Dermis microvascular lymphatic vessel endothelial cell (primary cell): ENCODE measurements at regions not wholly inside any gene's neighbourhood (a gene's known extent, or its start where the extent isn't known, plus 50 kb on each side); places are given as distances from the start of the nearest gene placed in this dataset.

Experiments
- DNase-seq, 2 donors: peaks; one replicate each; pipeline versions ENCODE4 v3.0.0 to v3.0.0-alpha.2; 2010; ENCODE audit warnings: low read depth in 2 of 2

DNA sequence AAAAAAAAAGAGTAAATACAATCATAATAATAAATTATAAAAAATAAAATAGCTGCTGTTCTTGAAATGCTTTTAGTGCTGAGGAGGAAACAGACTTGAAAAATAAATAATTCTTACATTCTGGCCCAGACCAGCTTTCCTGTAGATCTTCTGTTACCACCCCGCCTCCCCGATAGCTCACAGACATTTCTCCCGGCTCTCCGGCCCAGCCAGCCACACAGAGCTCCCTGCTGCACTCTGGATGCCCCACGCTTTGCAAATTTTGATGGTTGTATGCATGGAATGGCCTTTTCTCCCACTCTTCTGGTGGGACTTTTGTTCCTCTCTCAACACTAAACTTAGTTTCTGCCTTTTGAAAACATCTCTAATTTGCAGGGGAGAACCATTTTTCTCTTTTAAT lies 249.3 kb downstream of the ATP23 start:
- DNase-seq = no peak

DNA sequence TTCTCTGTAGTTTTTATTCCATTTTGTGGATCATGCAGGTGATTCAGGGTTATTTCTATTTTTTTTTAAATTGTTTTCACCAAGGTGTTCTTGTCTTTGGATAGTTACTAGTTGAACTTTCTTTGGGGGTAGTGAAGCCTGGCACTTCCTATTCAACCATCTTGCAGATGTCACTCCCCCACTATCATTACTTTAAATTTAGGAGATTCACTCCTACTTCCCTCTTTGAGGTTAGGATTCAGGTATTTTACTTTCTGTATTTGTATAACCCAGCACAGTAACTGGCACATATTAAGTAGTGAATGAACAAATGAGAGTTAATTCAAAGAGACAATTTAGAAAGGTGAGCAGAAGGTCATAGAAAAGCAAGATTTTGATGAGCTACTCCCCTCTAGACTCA lies 255.6 kb downstream of the ATP23 start:
- no peak for DNase-seq

DNA sequence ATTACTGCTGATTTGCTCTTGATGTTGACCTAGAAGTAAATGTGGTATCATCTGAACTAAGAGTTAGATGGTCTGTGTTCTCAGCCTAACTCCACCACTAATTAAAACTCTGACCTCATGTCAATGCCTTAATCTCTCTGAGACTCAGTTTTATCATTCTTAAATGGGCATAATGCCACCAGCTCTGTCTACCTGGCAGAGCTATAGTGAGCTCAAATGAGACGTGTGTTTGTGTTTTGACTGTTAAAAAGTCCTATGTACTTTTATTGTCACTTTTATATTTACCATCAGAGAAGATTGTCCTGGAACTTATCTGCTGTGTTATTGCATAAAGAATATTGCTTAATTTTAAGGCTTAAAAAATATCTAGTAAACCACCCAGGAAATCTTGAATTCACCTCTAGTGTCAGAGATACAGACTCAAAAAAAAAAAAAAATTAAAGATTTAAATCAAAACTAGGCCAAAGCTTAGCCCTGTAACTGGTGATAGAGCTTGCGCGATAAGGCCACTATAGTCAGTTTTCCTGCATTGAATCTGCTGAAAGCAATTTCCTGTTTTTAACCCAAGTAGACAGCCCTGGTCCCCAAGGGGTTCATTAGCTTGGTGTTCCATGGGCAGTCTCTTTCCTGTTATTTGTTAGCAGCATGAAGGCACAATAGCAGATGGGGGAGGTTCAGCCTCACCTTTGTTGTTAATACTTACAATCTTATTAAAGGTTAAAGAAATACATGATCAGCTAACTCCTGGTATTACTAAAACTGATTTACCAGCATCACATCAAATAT lies 261.8 kb downstream of the ATP23 start:
- peak; percentile 58 to 97 for DNase-seq

DNA sequence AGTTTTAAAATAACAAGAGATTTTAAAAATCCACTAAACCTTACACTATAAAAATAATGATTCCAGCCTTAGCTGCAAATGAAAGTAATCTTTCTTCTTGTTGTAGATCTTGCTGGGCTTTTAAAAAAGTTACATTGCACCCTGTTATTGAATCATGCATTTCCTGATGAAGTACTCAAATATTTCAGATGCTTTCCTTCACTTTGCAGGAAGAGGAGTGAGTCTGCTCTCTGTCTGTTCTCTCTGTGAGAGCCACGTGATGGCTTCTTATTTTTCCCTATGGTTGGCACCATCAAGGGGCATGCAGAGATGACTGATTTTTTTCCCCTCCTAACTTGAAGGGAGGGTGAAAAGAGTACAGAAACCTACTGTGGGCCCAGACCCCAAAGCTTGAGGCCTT lies 262.7 kb downstream of the ATP23 start:
- DNase-seq = peak in 1 of 2 donors; percentile 79

DNA sequence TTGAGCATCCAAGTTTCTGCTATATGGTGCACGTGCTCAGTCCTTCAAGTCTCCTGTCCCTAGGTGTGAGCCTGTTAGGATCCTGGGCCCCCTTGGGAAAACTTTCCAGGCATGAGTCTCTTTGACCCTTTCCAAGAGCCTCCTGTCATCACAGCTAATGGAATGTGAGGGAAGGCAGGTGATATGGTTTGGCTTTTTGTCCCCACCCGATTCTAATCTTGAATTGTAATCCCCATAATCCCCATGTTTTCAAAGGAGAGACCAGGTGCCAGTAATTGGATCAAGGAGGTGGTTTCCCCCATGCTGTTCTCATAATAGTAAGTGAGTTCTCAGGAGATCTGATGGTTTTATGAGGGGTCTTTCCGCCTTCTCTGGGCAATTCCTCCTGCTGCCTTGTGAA lies 265.5 kb downstream of the ATP23 start:
- no peak for DNase-seq

DNA sequence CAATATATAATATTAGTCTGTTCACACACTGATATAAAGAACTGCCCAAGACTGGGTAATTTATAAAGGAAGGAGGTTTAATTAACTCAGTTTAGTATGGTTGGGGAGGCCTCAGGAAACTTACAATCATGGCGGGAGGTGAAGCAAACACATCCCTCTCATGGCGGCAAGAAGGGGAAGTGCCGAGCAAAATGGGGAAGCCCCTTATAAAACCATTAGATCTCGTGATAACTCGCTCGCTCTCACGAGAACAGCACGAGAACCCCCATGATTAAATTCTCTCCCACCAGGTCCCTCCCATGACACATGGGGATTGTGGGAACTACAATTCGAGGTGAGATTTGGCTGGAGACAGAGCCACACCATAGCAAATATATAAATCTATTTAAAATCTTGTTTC lies 269.8 kb downstream of the ATP23 start:
- no peak for DNase-seq

DNA sequence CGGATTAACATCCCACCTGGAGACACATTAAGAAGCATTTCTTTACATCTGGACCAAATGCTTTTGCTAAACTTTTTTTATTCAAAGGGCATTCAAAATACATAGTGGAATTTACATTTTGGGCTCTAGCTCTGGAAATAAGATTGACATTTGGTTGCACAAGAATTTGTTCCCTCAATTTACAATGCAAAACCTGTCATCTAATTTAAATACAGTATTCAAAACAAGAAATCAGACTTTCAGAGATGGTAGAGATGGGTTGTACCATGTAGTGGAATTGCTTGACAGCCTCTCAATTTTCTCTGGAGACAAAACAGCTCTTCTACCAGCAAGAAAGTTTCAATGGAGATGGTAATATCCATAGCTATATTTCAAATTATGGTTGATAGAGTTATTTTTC lies 275.8 kb downstream of the ATP23 start:
- DNase-seq = no peak

DNA sequence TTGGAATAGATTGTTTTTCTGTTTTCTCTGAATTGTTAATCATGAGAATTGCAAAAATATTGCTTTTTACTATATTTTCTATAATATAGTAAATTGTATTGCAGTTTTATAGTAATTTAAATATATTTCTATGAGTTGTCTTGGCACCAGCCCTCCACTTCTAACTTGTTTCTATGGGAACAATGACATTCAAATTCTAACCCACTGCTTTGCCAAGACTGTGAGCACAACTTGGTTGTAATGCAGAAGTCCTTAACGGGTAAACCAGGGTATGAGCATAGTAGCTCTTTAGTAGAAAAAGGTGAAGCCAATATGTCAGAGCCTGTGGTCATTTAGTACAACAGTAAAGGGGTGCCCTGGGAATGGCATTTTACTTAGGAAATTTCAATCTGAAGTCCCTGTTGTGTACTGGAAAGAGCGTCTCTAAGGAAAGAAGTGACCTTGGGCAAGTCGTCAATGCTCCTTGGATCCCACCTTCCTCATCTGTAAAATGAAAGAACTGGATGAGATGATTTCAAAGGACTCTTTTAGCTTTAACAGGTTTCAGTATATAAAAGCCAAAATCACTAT lies 283.3 kb downstream of the ATP23 start:
- DNase-seq = peak in 1 of 2 donors; percentile 18

DNA sequence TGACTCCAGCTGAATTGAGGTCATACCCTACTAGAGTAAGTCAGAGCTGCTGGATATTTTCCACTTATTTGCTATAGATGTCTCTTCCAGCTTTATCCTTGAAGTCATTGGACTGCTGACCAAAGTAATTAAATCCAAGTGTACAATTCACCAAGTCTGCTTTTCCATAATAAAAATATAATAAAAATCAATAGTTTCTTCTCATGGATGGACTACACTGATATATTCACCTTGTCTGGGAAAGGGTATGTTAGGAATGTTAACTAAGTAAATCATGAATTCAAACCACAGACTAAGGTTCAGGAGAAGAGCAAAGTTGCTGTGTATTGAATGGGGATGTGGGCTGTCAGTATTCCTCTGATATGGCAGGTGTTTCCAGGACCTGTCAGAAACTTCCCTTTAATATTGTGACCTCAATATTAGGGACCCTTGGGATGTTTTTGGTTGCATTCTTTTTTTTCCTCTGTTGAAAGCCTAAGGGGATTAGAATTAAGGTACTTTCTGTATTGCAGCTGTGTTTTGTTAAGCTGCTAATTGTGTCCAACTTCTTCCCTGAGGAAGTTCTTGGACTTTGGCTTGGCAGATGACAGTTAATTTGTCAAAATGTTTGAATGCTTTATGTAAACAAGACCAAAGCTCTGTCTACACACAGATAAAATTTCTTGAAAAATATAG lies 284.0 kb downstream of the ATP23 start:
- DNase-seq = peak in 1 of 2 donors; percentile 88

DNA sequence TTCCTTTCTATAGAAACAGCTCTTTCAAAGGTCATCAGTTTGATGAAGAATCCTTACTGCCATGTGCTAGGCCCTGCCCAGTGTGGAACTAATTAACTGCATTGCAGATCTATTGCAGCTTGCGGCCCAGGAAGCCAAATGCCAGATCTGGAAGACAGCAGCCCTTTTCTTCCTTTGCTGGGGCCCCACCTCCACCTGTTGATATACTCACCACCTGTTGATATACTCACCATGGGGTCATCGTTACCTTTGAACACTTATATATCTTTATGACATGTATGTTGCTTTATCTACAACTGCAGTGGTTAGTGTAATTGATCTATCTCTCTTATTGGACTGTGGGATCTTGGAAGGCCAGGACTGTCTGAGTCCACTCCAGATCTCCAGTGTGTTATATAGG lies 292.5 kb downstream of the ATP23 start:
- no peak for DNase-seq

DNA sequence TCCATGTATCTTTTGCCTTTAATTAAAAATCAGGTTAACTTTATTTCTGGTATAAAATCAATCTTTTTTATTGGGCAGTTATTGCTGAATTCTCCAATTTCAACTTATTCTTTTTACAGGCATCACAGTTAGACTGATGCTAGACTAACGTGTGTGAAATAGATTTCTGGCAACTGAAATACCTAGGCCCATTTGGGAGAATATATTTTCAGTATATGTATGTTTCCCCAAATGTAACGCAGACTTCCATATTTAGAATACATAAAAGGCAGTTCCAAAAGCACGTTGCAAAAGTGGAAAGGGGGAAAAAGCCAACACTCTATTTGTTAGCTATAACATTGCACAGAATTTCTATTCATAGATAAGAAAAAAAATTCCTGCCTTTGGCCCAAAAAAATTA lies 297.0 kb downstream of the ATP23 start:
- DNase-seq = no peak

DNA sequence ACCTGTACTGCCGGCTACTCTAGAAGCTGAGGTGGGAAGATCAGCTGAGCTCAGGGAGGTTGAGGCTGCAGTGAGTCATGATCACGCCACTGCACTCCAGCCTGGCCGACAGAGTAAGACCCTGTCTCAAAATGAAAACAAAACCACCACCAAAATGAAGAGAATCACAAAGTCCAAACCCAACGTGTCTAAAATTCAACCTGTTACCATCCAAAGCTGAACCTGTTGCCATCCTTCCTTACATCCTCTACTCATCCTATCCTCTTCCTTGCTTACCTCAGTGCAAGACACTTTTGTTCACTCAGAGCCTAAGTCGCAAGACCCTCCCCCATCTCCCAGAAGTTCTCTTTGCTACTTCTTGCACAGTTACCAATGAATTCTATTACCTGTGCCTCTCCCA lies 299.7 kb downstream of the ATP23 start:
- no peak for DNase-seq

DNA sequence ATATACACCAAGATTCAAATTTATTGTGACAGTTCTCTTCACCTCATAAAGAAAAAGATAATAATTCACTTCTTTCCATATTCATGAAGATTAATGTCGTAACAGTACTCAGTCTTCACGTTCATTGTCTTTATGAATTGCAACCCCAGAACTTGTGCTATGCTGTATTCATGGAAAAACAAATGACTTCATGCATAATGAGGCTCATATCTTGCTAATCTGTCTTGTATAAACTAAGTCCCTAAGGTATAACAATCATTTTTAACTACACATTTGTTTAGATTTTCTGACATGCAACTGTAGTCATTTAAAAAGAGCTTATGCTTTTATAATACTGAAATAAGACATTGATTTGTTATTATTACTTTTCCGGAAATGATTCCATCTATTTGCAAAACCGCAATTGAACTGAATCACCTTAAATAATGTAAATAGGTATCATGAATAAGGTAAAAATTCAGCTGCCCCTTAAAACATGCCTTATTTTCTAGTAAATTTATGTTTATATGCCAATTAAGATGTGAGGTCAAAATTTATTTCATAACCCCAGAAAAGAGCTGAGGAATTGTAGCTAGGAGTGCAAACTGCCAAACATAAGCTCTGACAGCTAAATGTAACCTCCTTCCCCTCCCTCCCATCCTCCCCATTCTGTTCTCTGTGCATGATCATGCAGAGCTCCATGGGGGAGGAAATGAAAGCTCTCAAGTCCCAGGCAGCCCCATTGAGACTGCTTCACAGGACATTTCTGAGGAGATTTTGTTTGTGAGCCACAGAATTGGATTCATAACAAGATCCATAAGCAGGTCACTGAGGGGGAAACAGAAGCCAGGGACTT lies 301.6 kb downstream of the ATP23 start:
- no peak for DNase-seq

DNA sequence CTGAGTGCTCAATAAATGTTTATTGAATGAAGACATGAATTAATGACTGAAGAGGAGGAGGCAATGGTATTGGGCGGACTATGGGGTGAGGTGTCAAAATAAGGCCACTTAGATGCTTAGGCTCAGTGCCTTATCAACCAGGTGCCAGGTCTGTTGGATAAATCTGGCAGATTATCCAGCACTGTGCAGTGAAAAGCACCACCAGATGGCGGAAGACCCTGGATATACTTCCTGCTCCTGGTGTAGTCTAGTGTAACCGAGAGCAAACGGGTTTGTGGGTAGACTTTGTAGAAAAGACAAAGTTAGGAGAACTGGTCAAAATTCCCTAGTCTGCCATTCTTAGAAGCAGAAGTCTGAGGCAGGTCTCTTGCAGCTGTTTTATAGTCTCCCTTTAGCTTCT lies 306.3 kb downstream of the ATP23 start:
- DNase-seq = no peak

DNA sequence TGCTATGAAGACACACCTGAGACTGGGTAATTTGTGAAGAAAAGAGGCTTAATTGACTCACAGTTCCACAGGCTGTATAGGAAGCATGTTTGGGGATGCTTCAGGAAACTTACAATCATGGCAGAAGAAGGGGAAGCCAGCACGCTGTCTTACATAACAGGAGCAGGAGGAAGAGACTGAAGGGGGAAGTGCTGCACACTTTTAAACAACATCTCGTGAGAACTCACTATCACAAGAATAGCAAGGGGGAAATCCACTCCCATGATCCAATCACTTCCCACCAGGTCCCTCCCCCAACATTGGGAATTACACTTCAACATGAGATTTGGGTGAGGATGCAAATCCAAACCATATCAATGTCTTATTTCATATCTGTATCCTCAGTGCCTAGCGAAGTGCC lies 307.2 kb downstream of the ATP23 start:
- no peak for DNase-seq

DNA sequence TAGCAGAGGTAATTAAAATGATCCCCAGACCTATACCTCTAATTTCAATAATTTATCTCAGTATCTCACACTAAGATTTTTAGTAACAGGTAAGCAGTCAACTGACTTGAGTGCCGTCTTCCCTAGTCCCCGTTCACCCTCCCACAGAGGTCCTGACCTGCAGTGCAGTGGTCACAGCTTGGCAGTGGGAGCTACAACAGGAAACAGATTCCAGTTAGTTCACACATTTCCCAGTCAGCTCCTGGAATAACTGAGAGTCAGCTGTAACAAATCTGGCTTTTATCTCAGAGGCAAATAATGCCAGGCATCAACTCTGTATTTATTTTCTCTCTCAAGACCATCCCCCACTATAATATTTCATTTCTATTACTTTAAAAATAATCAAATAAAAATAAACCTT lies 308.2 kb downstream of the ATP23 start:
- peak; percentile 52 to 81 for DNase-seq

DNA sequence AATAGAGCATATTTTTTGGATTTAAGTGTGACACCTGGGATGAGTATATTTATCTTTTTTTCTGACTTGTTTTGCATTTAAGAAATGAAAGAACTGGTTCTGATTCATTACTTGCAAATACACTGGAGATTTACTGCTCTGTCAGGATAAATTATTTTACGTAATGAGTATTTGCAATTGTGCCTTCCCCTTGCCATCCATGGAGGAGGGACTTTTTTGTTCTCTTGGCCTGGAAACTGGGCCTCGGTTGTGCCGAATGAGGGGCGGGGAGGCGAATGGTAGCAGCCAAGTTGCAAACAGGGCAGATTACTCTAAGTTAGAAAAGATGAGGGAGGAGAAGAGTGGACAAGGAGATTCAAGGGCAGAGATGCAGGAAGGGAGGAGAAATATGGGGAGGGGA lies 308.7 kb downstream of the ATP23 start:
- no peak for DNase-seq

DNA sequence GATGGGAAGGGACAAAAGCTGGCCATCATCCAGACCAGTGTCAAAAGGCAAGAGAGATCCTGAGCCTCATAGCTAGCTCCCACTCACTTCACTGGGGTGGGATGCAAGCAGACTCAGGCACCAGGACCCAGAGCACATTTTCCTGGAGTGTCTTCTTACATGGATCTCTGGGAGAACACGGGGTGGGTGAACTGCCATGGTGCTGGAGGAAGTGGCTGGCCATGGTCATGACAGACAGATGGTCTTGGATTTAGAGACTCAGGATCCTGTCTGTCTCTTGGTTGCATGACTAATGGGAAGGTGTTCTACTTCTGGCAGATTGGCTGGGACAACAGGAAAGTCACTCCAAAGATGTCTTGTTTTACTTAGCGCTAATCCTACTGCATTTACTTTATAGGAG lies 311.5 kb downstream of the ATP23 start:
- peak in 1 of 2 donors; percentile 39 for DNase-seq

DNA sequence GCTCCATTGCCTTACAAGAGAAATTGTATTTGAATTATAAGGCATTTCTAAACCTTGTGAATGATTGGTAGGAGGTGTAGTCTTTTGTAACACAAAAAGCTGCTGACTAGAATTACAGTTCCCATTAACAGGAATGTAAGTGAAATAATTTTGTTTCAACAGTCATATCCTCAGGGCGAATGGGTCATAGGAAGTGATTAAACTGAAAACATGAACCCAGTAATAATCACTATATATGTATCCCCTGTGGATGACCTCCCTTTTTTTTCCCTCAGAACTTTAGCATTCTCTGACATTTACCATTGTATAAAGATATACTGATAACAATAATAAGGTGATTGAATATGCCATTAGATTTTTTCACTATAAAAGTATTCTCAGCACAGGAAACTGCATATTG lies 312.3 kb downstream of the ATP23 start:
- DNase-seq = peak; percentile 43 to 76

DNA sequence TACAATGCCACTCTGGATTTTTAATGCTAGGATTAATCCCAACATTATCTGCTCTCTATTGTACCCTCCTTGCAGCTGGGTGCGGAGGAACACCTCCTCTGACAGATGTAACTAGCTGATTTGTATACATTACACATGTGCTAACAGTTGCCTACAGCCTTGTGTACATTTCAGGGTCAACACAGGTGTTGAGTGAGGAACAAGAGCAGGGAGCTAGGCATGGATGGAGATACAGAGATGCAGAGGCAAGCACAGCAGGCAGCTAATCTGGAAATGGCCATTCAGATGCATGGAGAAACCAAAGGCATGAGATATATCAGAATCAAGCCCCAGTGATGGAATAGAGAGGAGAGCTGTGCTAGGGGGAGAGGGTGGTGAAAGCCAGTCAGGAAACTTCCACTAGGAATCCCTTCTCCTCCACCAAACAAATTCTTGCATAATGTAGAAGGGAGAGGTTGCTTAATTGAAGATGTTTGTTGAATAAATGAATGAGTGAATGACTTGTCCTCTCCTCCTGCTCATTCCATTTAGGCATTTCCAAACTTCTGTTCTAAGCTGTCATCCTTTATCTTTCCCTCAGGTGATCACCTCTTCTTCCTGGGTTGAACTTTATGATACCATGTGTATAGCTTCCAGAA lies 313.2 kb downstream of the ATP23 start:
- no peak for DNase-seq

DNA sequence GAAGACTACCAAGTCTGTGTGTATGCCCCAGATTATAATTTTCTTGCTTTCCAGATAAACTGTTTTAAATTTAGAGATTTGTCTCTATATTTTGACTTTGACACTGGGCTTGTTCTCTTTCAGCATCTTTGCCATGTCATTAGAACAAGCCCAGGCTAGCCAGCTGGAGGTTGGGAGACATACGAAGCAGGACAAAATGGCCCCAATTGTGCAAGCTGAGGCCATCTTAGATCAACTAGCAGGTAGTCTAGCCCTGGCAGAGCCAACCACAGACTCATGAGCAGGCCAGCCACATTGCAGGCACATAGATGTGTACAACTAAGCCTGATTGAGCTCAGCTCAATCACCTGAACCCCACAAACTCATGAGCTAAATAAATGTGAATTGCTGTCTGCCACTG lies 321.4 kb downstream of the ATP23 start:
- no peak for DNase-seq

DNA sequence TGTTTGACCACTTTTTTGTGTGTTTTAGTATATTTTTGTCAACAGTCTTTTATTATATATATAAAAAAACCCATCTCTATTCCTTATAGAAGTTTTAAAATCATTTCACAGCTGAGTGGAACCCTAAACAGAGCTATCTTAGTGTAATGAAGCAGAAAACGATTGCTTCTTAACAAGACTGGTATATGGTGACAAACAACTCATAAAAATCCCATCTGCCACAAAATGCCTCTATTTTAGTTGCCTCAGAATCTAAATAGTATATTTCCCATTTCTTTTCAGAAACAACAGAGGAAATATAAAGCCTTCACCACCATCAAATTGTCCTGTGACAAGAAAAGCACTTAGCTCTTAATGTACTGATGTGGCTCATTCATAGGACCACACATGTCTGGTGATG lies 322.4 kb downstream of the ATP23 start:
- no peak for DNase-seq
